Fibroblast of lung (primary cell): ENCODE measurements at regions not wholly inside any gene's neighbourhood (a gene's known extent, or its start where the extent isn't known, plus 50 kb on each side); places are given as distances from the start of the nearest gene placed in this dataset.

Experiments used
- DNase-seq, 2 donors: peaks; one replicate each; pipeline versions ENCODE4 v3.0.0 to v3.0.0-alpha.2; 2010; ENCODE audit warnings: low read depth in 2 of 2
- H2AFZ ChIP-seq: 2 replicates; pipeline ENCODE4 v1.5.1; 2012; ENCODE audit warnings: low read length, control low read depth, inconsistent platforms
- H3K27ac ChIP-seq: 2 replicates; pipeline ENCODE4 v1.5.1; 2011; ENCODE audit warnings: low read length, control low read depth; ENCODE audit not compliant: insufficient read depth
- H3K27me3 ChIP-seq: 2 replicates; pipeline ENCODE4 v1.5.1; 2011; ENCODE audit warnings: mild to moderate bottlenecking, low read length; ENCODE audit not compliant: control insufficient read depth, insufficient read depth
- H3K36me3 ChIP-seq: 2 replicates; pipeline ENCODE4 v1.5.1; 2011; ENCODE audit warnings: low read length; ENCODE audit not compliant: control insufficient read depth, insufficient read depth
- H3K4me1 ChIP-seq: 2 replicates; pipeline ENCODE4 v1.5.1; 2011; ENCODE audit warnings: low read length; ENCODE audit not compliant: control insufficient read depth, insufficient read depth; ENCODE audit errors: extremely low read depth
- H3K4me2 ChIP-seq: 2 replicates; pipeline ENCODE4 v1.5.1; 2011; ENCODE audit warnings: low read length, control low read depth; ENCODE audit not compliant: insufficient read depth; ENCODE audit errors: extremely low read depth
- H3K4me3 ChIP-seq, 4 experiments: fragments of 200-600 bp in 1 of 4; sonication (generic) in 1 of 4; replicated peaks in 1 of 4; 2 replicates each; pipeline ENCODE4 v1.5.1; 2011 to 2016; ENCODE audit warnings: low read length in 4 of 4, low read depth in 3 of 4, mild to moderate bottlenecking in 3 of 4, control low read depth in 2 of 4, inconsistent platforms in 1 of 4, mixed read lengths in 1 of 4; ENCODE audit not compliant: insufficient read depth in 1 of 4; ENCODE audit errors: control extremely low read depth in 1 of 4
- H3K79me2 ChIP-seq: 2 replicates; pipeline ENCODE4 v1.5.1; 2012; ENCODE audit warnings: mild to moderate bottlenecking, low read length, inconsistent platforms; ENCODE audit not compliant: control insufficient read depth, insufficient read depth
- H3K9ac ChIP-seq: 2 replicates; pipeline ENCODE4 v1.5.1; 2011; ENCODE audit warnings: mild to moderate bottlenecking, low read length, control low read depth; ENCODE audit not compliant: insufficient read depth
- H3K9me3 ChIP-seq: 2 replicates; pipeline ENCODE4 v1.5.1; 2012; ENCODE audit warnings: low read depth, low read length; ENCODE audit not compliant: control insufficient read depth, insufficient read depth
- H4K20me1 ChIP-seq: 2 replicates; pipeline ENCODE4 v1.5.1; 2011; ENCODE audit warnings: low read length; ENCODE audit not compliant: control insufficient read depth, insufficient read depth; ENCODE audit errors: extremely low read depth
- EZH2 ChIP-seq: IDR thresholded peaks from 2 replicates; pipeline ENCODE4 v1.5.1; 2012; ENCODE audit warnings: low read length, control low read depth, mild to moderate bottlenecking; ENCODE audit errors: missing control alignments
- TF ChIP-seq, protein P1 (sequence below), 2 donors: IDR thresholded peaks in 1 of 2; conservative IDR thresholded peaks in 1 of 2; 1 replicate in 1 of 2; 2 replicates in 1 of 2; pipeline ENCODE4 v1.5.1; 2011 to 2012; ENCODE audit warnings: low read length in 2 of 2, control low read depth in 1 of 2, inconsistent platforms in 1 of 2, low read depth in 1 of 2, mild to moderate bottlenecking in 1 of 2

DNA sequence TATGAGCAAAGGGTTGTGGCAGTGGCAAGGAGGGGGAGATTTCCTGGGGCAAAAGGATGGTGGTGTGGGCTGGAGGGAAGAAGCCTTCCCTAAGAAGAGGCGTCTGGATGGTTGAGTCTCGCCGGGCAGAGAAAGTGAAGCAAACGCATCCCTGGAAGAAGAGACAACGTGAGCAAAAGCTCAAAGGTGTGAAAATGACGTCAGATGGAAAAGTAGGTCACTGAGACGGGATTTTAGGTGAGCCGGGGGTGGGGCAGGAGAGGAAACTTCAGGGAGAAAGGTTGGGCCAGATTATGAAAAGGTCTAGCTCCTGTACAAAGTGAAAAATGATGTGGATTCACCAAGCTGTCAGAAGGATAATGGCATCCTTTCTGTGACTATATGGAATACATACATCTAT lies 95.3 kb upstream of the KCNE2 start:
- Histone ChIP-seq H2AFZ (no peak overlapping the region), H3K27ac (no peak overlapping the region), H3K36me3 (no peaks in the 10 kb centered on the region), H3K4me3 (no peak overlapping the region), H3K4me2 (no peak overlapping the region), H3K4me1 (no peaks in the 10 kb centered on the region), H3K79me2 (no peaks in the 10 kb centered on the region), H3K9me3 (no peaks in the 10 kb centered on the region), H4K20me1 (no peaks in the 10 kb centered on the region), H3K9ac (no peak overlapping the region), H3K27me3 (peaks cover 2% of the 10 kb centered on the region)
- DNase-seq = no peak
- TF ChIP-seq EZH2 = no peak
- TF ChIP-seq, protein P1, sequence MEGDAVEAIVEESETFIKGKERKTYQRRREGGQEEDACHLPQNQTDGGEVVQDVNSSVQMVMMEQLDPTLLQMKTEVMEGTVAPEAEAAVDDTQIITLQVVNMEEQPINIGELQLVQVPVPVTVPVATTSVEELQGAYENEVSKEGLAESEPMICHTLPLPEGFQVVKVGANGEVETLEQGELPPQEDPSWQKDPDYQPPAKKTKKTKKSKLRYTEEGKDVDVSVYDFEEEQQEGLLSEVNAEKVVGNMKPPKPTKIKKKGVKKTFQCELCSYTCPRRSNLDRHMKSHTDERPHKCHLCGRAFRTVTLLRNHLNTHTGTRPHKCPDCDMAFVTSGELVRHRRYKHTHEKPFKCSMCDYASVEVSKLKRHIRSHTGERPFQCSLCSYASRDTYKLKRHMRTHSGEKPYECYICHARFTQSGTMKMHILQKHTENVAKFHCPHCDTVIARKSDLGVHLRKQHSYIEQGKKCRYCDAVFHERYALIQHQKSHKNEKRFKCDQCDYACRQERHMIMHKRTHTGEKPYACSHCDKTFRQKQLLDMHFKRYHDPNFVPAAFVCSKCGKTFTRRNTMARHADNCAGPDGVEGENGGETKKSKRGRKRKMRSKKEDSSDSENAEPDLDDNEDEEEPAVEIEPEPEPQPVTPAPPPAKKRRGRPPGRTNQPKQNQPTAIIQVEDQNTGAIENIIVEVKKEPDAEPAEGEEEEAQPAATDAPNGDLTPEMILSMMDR (conservative IDR thresholded peaks at IDR 0.05 in 1 of 2, IDR thresholded peaks at IDR 0.05 in 1 of 2; ENCODE audit: low read depth in 1 of 2, low read length in 2 of 2) = no peak

DNA sequence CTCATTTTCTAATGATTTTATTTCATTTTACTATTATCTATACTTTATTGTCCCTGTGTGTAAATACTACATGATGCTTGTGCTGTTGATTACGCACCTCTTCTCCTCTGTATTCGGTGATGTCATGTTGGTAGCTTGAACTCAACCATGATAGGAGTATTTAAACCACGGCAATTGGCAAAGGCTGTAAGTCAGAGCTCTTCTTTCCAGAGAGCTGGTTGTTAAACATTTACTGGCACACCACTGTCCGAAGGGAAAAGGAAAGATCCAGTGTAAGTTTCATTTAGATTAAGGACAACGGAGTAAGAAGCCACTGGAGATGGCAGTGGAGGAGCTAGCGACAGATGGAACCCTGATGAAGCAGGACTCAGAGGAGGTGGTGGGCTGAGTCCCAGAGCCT lies 93.4 kb upstream of the KCNE2 start:
- Histone ChIP-seq H3K36me3 (no peaks in the 10 kb centered on the region), H3K4me1 (no peaks in the 10 kb centered on the region), H3K79me2 (no peaks in the 10 kb centered on the region), H3K4me2 (no peak overlapping the region), H3K9ac (no peak overlapping the region), H3K4me3 (no peak overlapping the region), H4K20me1 (no peaks in the 10 kb centered on the region), H3K27ac (no peak overlapping the region), H3K27me3 (peaks cover 2% of the 10 kb centered on the region), H3K9me3 (no peaks in the 10 kb centered on the region), H2AFZ (no peak overlapping the region)
- TF ChIP-seq, protein P1 (conservative IDR thresholded peaks at IDR 0.05 in 1 of 2, IDR thresholded peaks at IDR 0.05 in 1 of 2; ENCODE audit: low read depth in 1 of 2, low read length in 2 of 2) = no peak
- no peak for TF ChIP-seq EZH2
- DNase-seq = no peak

DNA sequence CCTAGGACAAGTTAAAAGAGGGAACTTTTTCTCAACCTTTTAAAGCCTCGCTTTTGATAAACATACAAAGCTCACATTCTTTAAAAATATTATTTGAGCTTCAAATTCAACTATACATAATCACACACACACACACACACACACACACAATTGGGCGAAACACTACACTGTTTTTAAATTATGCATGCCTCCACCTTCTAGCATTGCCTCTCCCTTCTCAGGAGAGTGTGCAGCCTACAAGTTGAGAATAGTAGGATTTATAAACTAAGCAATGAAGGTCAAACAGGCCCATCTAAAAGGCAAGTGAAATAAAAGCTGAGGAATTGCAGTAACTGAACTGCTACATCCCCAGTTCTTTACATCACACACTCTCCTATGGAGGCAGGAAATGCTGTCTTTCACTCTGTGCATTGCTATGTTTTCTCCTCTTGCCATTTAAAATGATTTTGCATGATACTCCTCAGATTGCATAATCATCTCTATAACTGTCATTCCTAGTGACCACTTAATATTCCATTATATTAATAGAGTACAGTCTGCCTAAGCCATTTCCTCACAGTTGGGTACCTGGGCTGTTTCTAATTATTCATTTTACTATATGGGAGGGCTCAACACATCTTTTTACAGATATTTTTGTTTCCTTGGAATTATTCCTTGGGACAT lies 92.5 kb upstream of the KCNE2 start:
- DNase-seq = no peak
- TF ChIP-seq, protein P1 (conservative IDR thresholded peaks at IDR 0.05 in 1 of 2, IDR thresholded peaks at IDR 0.05 in 1 of 2; ENCODE audit: low read depth in 1 of 2, low read length in 2 of 2) = no peak
- no peak for TF ChIP-seq EZH2
- no peak overlapping the region for H3K27ac ChIP-seq
- no peaks in the 10 kb centered on the region for H3K4me1 ChIP-seq
- H3K9ac ChIP-seq = no peak overlapping the region
- no peak overlapping the region for H3K4me2 ChIP-seq
- no peak overlapping the region for H3K4me3 ChIP-seq
- H3K9me3 ChIP-seq = no peaks in the 10 kb centered on the region
- no peak overlapping the region for H2AFZ ChIP-seq
- H3K79me2 ChIP-seq = no peaks in the 10 kb centered on the region
- peaks cover 2% of the 10 kb centered on the region for H3K27me3 ChIP-seq
- no peaks in the 10 kb centered on the region for H3K36me3 ChIP-seq
- no peaks in the 10 kb centered on the region for H4K20me1 ChIP-seq
